ENCODE measurements at regions not wholly inside any gene's neighbourhood (a gene's known extent, or its start where the extent isn't known, plus 50 kb on each side); places are given as distances from the start of the nearest gene placed in this dataset.

GRCh38 chr1:221089273-221089672 lies 210.0 kb downstream of the HLX start:
- no peaks in the 10 kb centered on the region for H3K9me3 Mint-ChIP-seq
- no peak overlapping the region for H3K27ac Mint-ChIP-seq
- H3K36me3 Mint-ChIP-seq (ENCODE audit: low read depth), result no peaks in the 10 kb centered on the region
- no peaks in the 10 kb centered on the region for H3K27me3 Mint-ChIP-seq (ENCODE audit: low read depth)
- no peaks in the 10 kb centered on the region for H3K4me1 Mint-ChIP-seq
- no peak for TF ChIP-seq CTCF (IDR thresholded peaks at IDR 0.05; ENCODE audit: unreplicated experiment in 3 of 3)
- H3K4me3 Mint-ChIP-seq, result no peak overlapping the region

GRCh38 chr1:221089803-221090202 lies 210.6 kb downstream of the HLX start:
- H3K36me3 Mint-ChIP-seq (ENCODE audit: low read depth), result no peaks in the 10 kb centered on the region
- no peak overlapping the region for H3K27ac Mint-ChIP-seq
- H3K4me1 Mint-ChIP-seq, result no peaks in the 10 kb centered on the region
- TF ChIP-seq CTCF (IDR thresholded peaks at IDR 0.05; ENCODE audit: unreplicated experiment in 3 of 3), result no peak
- no peak overlapping the region for H3K4me3 Mint-ChIP-seq
- H3K27me3 Mint-ChIP-seq (ENCODE audit: low read depth), result no peaks in the 10 kb centered on the region
- H3K9me3 Mint-ChIP-seq, result no peaks in the 10 kb centered on the region

GRCh38 chr1:221093903-221094791 lies 214.9 kb downstream of the HLX start:
- Mint-ChIP-seq H3K27me3 (ENCODE audit: low read depth) (peaks cover 5% of the 10 kb centered on the region), H3K4me3 (no peak overlapping the region), H3K27ac (no peak overlapping the region), H3K4me1 (peaks cover 3% of the 10 kb centered on the region), H3K36me3 (ENCODE audit: low read depth) (no peaks in the 10 kb centered on the region), H3K9me3 (no peaks in the 10 kb centered on the region)
- TF ChIP-seq CTCF (IDR thresholded peaks at IDR 0.05; ENCODE audit: unreplicated experiment in 3 of 3), result no peak

GRCh38 chr1:221097479-221098281 lies 218.4 kb downstream of the HLX start:
- Mint-ChIP-seq H3K4me3 (no peak overlapping the region), H3K4me1 (peaks cover 21% of the 10 kb centered on the region), H3K9me3 (no peaks in the 10 kb centered on the region), H3K27ac (no peak overlapping the region), H3K27me3 (ENCODE audit: low read depth) (peaks cover 8% of the 10 kb centered on the region), H3K36me3 (ENCODE audit: low read depth) (no peaks in the 10 kb centered on the region)
- TF ChIP-seq CTCF (IDR thresholded peaks at IDR 0.05; ENCODE audit: unreplicated experiment in 3 of 3), result no peak

- Mint-ChIP-seq H3K27ac (no peak overlapping the region), H3K4me1 (peaks cover 21% of the 10 kb centered on the region), H3K27me3 (ENCODE audit: low read depth) (peaks cover 8% of the 10 kb centered on the region), H3K36me3 (ENCODE audit: low read depth) (no peaks in the 10 kb centered on the region), H3K4me3 (no peak overlapping the region), H3K9me3 (no peaks in the 10 kb centered on the region)
- TF ChIP-seq CTCF (IDR thresholded peaks at IDR 0.05; ENCODE audit: unreplicated experiment in 3 of 3), result no peak
These were observed 219.5 kb downstream of the HLX start for GRCh38 chr1:221098471-221099405.

Measured in nephron (organoid).